Ishikawa (cell line): ENCODE measurements at regions not wholly inside any gene's neighbourhood (a gene's known extent, or its start where the extent isn't known, plus 50 kb on each side); places are given as distances from the start of the nearest gene placed in this dataset.

ENCODE experiments used
- CEBPB ChIP-seq: IDR thresholded peaks from 2 replicates; pipeline ENCODE4 v1.6.1; 2012
- CREB1 ChIP-seq: IDR thresholded peaks from 2 replicates; pipeline ENCODE4 v1.6.1; 2012; ENCODE audit warnings: low read depth
- EGR1 ChIP-seq: IDR thresholded peaks from 2 replicates; pipeline ENCODE4 v1.6.1; 2012
- EP300 ChIP-seq: IDR thresholded peaks from 2 replicates; pipeline ENCODE4 v1.6.1; 2012; ENCODE audit warnings: borderline replicate concordance
- FOXM1 ChIP-seq: IDR thresholded peaks from 2 replicates; pipeline ENCODE4 v1.6.1; 2012; ENCODE audit warnings: low read depth, borderline replicate concordance
- MAX ChIP-seq: IDR thresholded peaks from 2 replicates; pipeline ENCODE4 v1.6.1; 2012
- NFIC ChIP-seq: IDR thresholded peaks from 2 replicates; pipeline ENCODE4 v1.6.1; 2012
- RAD21 ChIP-seq: IDR thresholded peaks from 2 replicates; pipeline ENCODE4 v1.6.1; 2012; ENCODE audit warnings: low read depth
- REST ChIP-seq: IDR thresholded peaks from 2 replicates; pipeline ENCODE4 v1.6.1; 2012; ENCODE audit warnings: low read depth, mild to moderate bottlenecking
- TAF1 ChIP-seq: IDR thresholded peaks from 2 replicates; pipeline ENCODE4 v1.6.1; 2012; ENCODE audit warnings: low read depth, mild to moderate bottlenecking
- TCF12 ChIP-seq: IDR thresholded peaks from 2 replicates; pipeline ENCODE4 v1.6.1; 2012; ENCODE audit warnings: low read depth
- TEAD4 ChIP-seq: IDR thresholded peaks from 2 replicates; pipeline ENCODE4 v1.6.1; 2012
- USF1 ChIP-seq: IDR thresholded peaks from 2 replicates; pipeline ENCODE4 v1.6.1; 2012
- YY1 ChIP-seq: IDR thresholded peaks from 2 replicates; pipeline ENCODE4 v1.6.1; 2012; ENCODE audit warnings: low read depth
- ZBTB7A ChIP-seq: IDR thresholded peaks from 2 replicates; pipeline ENCODE4 v1.6.1; 2012; ENCODE audit warnings: low read depth

GRCh38 chr14:39665075-39665475, 232.8 kb upstream of the FBXO33 start:
- no peak for TF ChIP-seq REST

GRCh38 chr14:39664646-39665045, 232.4 kb upstream of the FBXO33 start:
- TF ChIP-seq ZBTB7A (no peak), REST (no peak), MAX (no peak), TEAD4 (no peak), FOXM1 (no peak), TCF12 (no peak), EGR1 (no peak), YY1 (no peak), CEBPB (no peak), CREB1 (no peak)

- TF ChIP-seq EGR1 (no peak), CEBPB (no peak), EP300 (no peak), YY1 (no peak), USF1 (no peak), TEAD4 (no peak), NFIC (no peak), CREB1 (no peak), ZBTB7A (no peak), FOXM1 (no peak), TAF1 (no peak), REST (no peak), RAD21 (no peak), MAX (no peak), TCF12 (no peak)
Measured at GRCh38 chr14:39641224-39641623, 209.0 kb upstream of the FBXO33 start.

GRCh38 chr14:39628087-39628486, 195.9 kb upstream of the FBXO33 start:
- no peak for TF ChIP-seq REST
- TF ChIP-seq USF1, result no peak
- no peak for TF ChIP-seq NFIC
- no peak for TF ChIP-seq RAD21
- TF ChIP-seq FOXM1, result no peak
- no peak for TF ChIP-seq MAX
- no peak for TF ChIP-seq EP300
- TF ChIP-seq CREB1, result no peak
- no peak for TF ChIP-seq ZBTB7A
- no peak for TF ChIP-seq TAF1
- TF ChIP-seq CEBPB, result no peak
- no peak for TF ChIP-seq TEAD4
- no peak for TF ChIP-seq TCF12
- no peak for TF ChIP-seq EGR1
- no peak for TF ChIP-seq YY1
